ENCODE measurements at regions not wholly inside any gene's neighbourhood (a gene's known extent, or its start where the extent isn't known, plus 50 kb on each side); places are given as distances from the start of the nearest gene placed in this dataset.

DNA sequence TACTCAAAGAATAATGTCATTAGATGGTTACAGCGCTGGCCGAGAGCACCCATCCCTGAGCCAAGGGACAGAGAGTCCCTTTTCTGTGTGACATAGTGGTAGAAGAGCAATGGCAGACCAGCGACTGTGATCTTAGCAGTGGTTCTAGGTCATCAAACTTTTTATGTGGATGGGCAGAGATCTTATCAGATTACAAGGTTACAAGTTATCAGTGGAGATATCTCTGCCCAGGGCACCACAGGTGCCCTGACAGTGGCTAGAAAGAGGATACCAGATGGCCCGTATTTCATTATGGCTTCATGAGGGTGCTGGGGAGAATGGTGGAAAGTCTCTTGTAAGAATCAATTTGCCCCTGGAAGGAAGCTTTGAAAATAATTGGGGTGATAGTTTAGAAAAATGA, 62.7 kb downstream of the CYCS start:
- TF ChIP-seq, protein P1, sequence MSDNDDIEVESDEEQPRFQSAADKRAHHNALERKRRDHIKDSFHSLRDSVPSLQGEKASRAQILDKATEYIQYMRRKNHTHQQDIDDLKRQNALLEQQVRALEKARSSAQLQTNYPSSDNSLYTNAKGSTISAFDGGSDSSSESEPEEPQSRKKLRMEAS (IDR thresholded peaks at IDR 0.05) = no peak
- TF ChIP-seq EP300 (IDR thresholded peaks at IDR 0.05; ENCODE audit: borderline replicate concordance) (no peak), YY1 (IDR thresholded peaks at IDR 0.05; ENCODE audit: low read depth) (no peak), FOXM1 (IDR thresholded peaks at IDR 0.05; ENCODE audit: borderline replicate concordance, low read depth) (no peak), CEBPB (IDR thresholded peaks at IDR 0.05) (no peak), REST (IDR thresholded peaks at IDR 0.05; ENCODE audit: low read depth) (no peak), TAF1 (IDR thresholded peaks at IDR 0.05; ENCODE audit: low read depth) (no peak), USF1 (IDR thresholded peaks at IDR 0.05) (no peak), CREB1 (IDR thresholded peaks at IDR 0.05; ENCODE audit: low read depth) (no peak), RAD21 (IDR thresholded peaks at IDR 0.05; ENCODE audit: low read depth) (no peak), ZBTB7A (IDR thresholded peaks at IDR 0.05; ENCODE audit: low read depth) (no peak), EGR1 (IDR thresholded peaks at IDR 0.05) (no peak), NFIC (IDR thresholded peaks at IDR 0.05) (no peak)
